ENCODE measurements at regions not wholly inside any gene's neighbourhood (a gene's known extent, or its start where the extent isn't known, plus 50 kb on each side); places are given as distances from the start of the nearest gene placed in this dataset.

DNA sequence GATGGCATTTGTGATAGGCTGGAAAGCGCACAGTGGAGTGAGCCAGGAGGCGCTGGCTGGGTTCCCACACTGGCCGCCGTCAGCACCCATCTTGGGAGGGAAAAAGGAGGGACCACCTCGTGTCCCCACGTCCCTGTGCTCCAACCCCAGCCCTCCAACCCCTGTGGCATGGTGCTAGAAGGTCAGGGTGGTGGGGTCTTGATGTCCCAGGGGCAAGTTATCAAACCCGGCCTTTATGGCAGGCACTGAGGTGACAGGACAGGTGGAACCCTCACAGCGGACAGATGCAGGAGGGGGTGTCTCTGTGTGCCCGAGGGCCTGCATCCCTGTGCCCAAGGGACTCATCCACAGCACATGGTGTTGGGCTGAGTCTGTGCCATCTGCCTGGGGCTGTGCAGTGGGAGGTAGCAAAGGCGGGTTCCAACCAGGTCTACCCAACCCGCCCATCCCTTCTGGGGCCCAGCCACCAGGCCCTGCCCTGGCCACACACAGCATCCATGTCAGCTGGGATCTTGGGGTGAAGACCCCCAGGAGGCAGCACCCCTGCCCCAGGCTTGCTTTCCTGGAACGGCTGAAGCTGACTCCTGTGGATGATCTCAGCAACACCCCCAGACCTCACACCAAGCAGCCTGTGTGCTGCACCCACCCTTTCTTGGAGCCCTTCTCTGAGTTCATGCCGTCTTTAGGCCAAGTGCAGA, 246.1 kb downstream of the NDUFA10 start:
- H3K4me3 ChIP-seq (replicated peaks; ENCODE audit: insufficient read depth, low read length) = no peak overlapping the region
- no peak overlapping the region for H3K27ac ChIP-seq (replicated peaks)
- no peaks in the 10 kb centered on the region for H3K27me3 ChIP-seq (ENCODE audit: insufficient read depth, poor library complexity, severe bottlenecking)
- no peak for DNase-seq (ENCODE audit: low read depth in 1 of 2, low spot score in 1 of 2)
- no peak for TF ChIP-seq POLR2AphosphoS5 (IDR thresholded peaks at IDR 0.05; ENCODE audit: low read depth)
- no peak for TF ChIP-seq CTCF (IDR thresholded peaks at IDR 0.05; ENCODE audit: insufficient read depth, low read length)
- TF ChIP-seq GABPA (IDR thresholded peaks at IDR 0.05; ENCODE audit: low read depth) = no peak
- TF ChIP-seq SPI1 (IDR thresholded peaks at IDR 0.05; ENCODE audit: borderline replicate concordance, low read depth) = no peak
- no peak for TF ChIP-seq REST (IDR thresholded peaks at IDR 0.05; ENCODE audit: insufficient replicate concordance, low read depth)

DNA sequence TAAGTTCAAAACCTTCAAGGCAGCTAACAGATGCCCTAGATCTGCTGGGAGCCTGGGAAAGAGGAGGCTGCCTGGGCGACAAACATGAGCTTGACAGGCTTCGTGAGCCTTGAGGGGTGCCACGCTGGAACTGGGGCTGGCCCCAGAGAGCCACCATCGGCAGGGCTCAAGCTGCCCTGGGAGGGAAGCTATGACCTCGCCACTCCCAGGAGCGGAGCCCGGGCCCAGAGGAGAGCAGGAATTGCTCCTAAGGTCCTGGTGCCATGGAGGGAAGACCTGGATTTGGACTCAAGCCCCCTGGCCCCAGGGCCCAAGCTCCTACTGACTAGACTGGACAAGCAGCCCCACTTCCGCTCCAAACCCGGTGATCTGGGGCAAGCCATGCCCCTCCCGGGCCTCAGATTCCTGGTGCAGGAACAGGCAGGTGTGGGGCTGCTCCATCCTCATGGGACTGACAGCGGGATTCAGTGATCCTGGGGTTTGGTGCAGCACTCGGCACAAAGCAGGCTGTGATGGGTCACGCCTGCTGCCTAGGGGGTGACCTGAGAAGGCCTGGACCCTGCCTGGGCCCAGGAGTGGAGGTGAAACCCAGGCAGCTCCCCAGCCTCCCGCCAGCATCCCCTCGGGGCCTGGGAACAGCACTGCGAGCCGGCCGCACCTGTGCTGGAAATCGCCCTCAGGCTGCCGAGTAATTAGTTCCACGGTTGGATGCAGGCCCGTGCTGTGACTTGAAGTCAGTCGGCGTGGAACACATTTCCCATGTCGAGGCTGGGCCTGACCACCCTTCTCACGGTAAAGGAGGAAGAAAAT, 246.9 kb downstream of the NDUFA10 start:
- Histone ChIP-seq H3K27me3 (ENCODE audit: insufficient read depth, poor library complexity, severe bottlenecking) (no peaks in the 10 kb centered on the region), H3K4me3 (replicated peaks; ENCODE audit: insufficient read depth, low read length) (no peak overlapping the region), H3K27ac (replicated peaks) (no peak overlapping the region)
- TF ChIP-seq SPI1 (IDR thresholded peaks at IDR 0.05; ENCODE audit: borderline replicate concordance, low read depth) (no peak), REST (IDR thresholded peaks at IDR 0.05; ENCODE audit: insufficient replicate concordance, low read depth) (no peak), CTCF (IDR thresholded peaks at IDR 0.05; ENCODE audit: insufficient read depth, low read length) (no peak), POLR2AphosphoS5 (IDR thresholded peaks at IDR 0.05; ENCODE audit: low read depth) (no peak), GABPA (IDR thresholded peaks at IDR 0.05; ENCODE audit: low read depth) (no peak)
- DNase-seq (ENCODE audit: low read depth in 1 of 2, low spot score in 1 of 2) = no peak

GRCh38 chr2:239777219-239777618, 247.9 kb downstream of the NDUFA10 start:
- DNase-seq (ENCODE audit: low read depth in 1 of 2, low spot score in 1 of 2) = no peak
- TF ChIP-seq GABPA (IDR thresholded peaks at IDR 0.05; ENCODE audit: low read depth) (no peak), CTCF (IDR thresholded peaks at IDR 0.05; ENCODE audit: insufficient read depth, low read length) (no peak), REST (IDR thresholded peaks at IDR 0.05; ENCODE audit: insufficient replicate concordance, low read depth) (no peak), SPI1 (IDR thresholded peaks at IDR 0.05; ENCODE audit: borderline replicate concordance, low read depth) (no peak), POLR2AphosphoS5 (IDR thresholded peaks at IDR 0.05; ENCODE audit: low read depth) (no peak)
- Histone ChIP-seq H3K27me3 (ENCODE audit: insufficient read depth, poor library complexity, severe bottlenecking) (no peaks in the 10 kb centered on the region), H3K27ac (replicated peaks) (no peak overlapping the region), H3K4me3 (replicated peaks; ENCODE audit: insufficient read depth, low read length) (no peak overlapping the region)
